ENCODE measurements at regions not wholly inside any gene's neighbourhood (a gene's known extent, or its start where the extent isn't known, plus 50 kb on each side); places are given as distances from the start of the nearest gene placed in this dataset.

- no peak overlapping the region for H3K4ac ChIP-seq (ENCODE audit: low read depth, low read length)
- DNase-seq, result no peak
- POLR2A ChIA-PET (ENCODE audit: unreplicated experiment), result no interaction called here
- CTCF ChIA-PET, result no interaction called here
- no peaks in the 10 kb centered on the region for H3K9me1 ChIP-seq (ENCODE audit: insufficient read depth, low read length)
- no peak overlapping the region for H4K8ac ChIP-seq (ENCODE audit: low read depth in 2 of 2, low read length in 2 of 2)
- no peak overlapping the region for H2BK5ac ChIP-seq (ENCODE audit: low read depth, low read length, poor library complexity, severe bottlenecking)
- no peaks in the 10 kb centered on the region for H3K36me3 ChIP-seq (ENCODE audit: control insufficient read depth, insufficient read depth, low read length)
- in situ Hi-C loops (cut with MboI; ENCODE audit: low sequenced_read_pairs) (no loop called here), dilution Hi-C loops (cut with HindIII; ENCODE audit: low sequenced_read_pairs, unreplicated experiment) (no loop called here), intact Hi-C loops (cut with micrococcal nuclease) (loop anchor here (10.0 kb wide), 1 partner anchor 1030 kb away; no protein-coding TSS in a partner anchor)
- no peak overlapping the region for H2AK9ac ChIP-seq (replicated peaks; ENCODE audit: low read depth, low read length, poor library complexity)
- no peak overlapping the region for H3K9ac ChIP-seq (ENCODE audit: low read depth, low read length)
- no peaks in the 10 kb centered on the region for H3K79me1 ChIP-seq (ENCODE audit: low read depth in 1 of 2, low read length in 2 of 2)
- H2BK20ac ChIP-seq (ENCODE audit: low read depth, low read length), result no peak overlapping the region
- no peak overlapping the region for H3K23ac ChIP-seq (ENCODE audit: low read depth, low read length)
- no peak overlapping the region for H3K4me2 ChIP-seq (ENCODE audit: low read depth, low read length)
- TF ChIP-seq POLR2A (IDR thresholded peaks at IDR 0.05; ENCODE audit: low read depth, low read length), result no peak
- no peak for TF ChIP-seq BHLHE40 (IDR thresholded peaks at IDR 0.05; ENCODE audit: low read depth, low read length)
- no peak for TF ChIP-seq MXI1 (IDR thresholded peaks at IDR 0.05; ENCODE audit: borderline replicate concordance, low read depth, low read length)
- TF ChIP-seq RFX5 (IDR thresholded peaks at IDR 0.05; ENCODE audit: low read depth, low read length), result no peak
- no peak for TF ChIP-seq RCOR1 (IDR thresholded peaks at IDR 0.05; ENCODE audit: insufficient replicate concordance, low read length)
- no peak for TF ChIP-seq MAZ (IDR thresholded peaks at IDR 0.05; ENCODE audit: borderline replicate concordance, low read depth, low read length)
- TF ChIP-seq CEBPB (IDR thresholded peaks at IDR 0.05; ENCODE audit: low read depth, low read length), result no peak
- no peak for TF ChIP-seq ELK1 (IDR thresholded peaks at IDR 0.05; ENCODE audit: borderline replicate concordance, low read depth, low read length)
- TF ChIP-seq SMC3 (IDR thresholded peaks at IDR 0.05; ENCODE audit: low read depth, low read length), result no peak
- TF ChIP-seq CTCF (conservative IDR thresholded peaks at IDR 0.05; ENCODE audit: low read depth, low read length), result no peak
- no peak for TF ChIP-seq USF2 (IDR thresholded peaks at IDR 0.05; ENCODE audit: low read depth, low read length)
- no peak for TF ChIP-seq NFE2L2 (IDR thresholded peaks at IDR 0.05; ENCODE audit: low read depth, low read length)
- no peak for ATAC-seq (ENCODE audit: low read depth)
- no TSS peak for BruUV-seq (replicated peaks)
- H2BK15ac ChIP-seq (ENCODE audit: low read depth, low read length), result no peak overlapping the region
- H3K14ac ChIP-seq (replicated peaks; ENCODE audit: low read depth, low read length), result no peak overlapping the region
- no CpG with 5 or more reads among the region's 1 CpG for WGBS, 2 experiments (ENCODE audit: extremely low coverage in 2 of 2, insufficient read length in 1 of 2)
- no peaks in the 10 kb centered on the region for H3K9me3 ChIP-seq (ENCODE audit: control insufficient read depth, insufficient read depth, low read length)
- H4K91ac ChIP-seq (ENCODE audit: insufficient read depth, low read depth, low read length), result no peak overlapping the region
- no peak overlapping the region for H2BK120ac ChIP-seq (ENCODE audit: low read depth, low read length)
- no peaks in the 10 kb centered on the region for H3K4me1 ChIP-seq (ENCODE audit: control insufficient read depth, insufficient read depth, low read length)
- no peak overlapping the region for H3K27ac ChIP-seq (ENCODE audit: insufficient read depth, low read length)
- H2AK5ac ChIP-seq (ENCODE audit: low read depth, low read length), result no peak overlapping the region
- no peak overlapping the region for H2AFZ ChIP-seq (replicated peaks; ENCODE audit: low read length, poor library complexity)
- no peak overlapping the region for H3K4me3 ChIP-seq (ENCODE audit: insufficient read depth, low read depth, low read length)
- no peaks in the 10 kb centered on the region for H3K27me3 ChIP-seq (ENCODE audit: control insufficient read depth, insufficient read depth, low read length)
- H3K18ac ChIP-seq (ENCODE audit: low read depth, low read length), result no peak overlapping the region
- no peak overlapping the region for H4K5ac ChIP-seq (ENCODE audit: low read depth, low read length)
- no peak overlapping the region for H3K56ac ChIP-seq (ENCODE audit: extremely low read depth, insufficient read depth, low read length)
- no peaks in the 10 kb centered on the region for H4K20me1 ChIP-seq (ENCODE audit: insufficient read depth, low read length)
Observed at GRCh38 chr7:119694506-119694905, 578.5 kb upstream of the KCND2 start.

Measured in IMR-90 (cell line).